ENCODE measurements at regions not wholly inside any gene's neighbourhood (a gene's known extent, or its start where the extent isn't known, plus 50 kb on each side); places are given as distances from the start of the nearest gene placed in this dataset.

- H3K9ac ChIP-seq (replicated peaks in 1 of 4; ENCODE audit: extremely low read depth in 1 of 4, low read depth in 3 of 4, low read length in 3 of 4): no peak overlapping the region
- H3K9me3 ChIP-seq (ENCODE audit: insufficient read depth in 2 of 2, low read depth in 1 of 2, low read length in 1 of 2): no peaks in the 10 kb centered on the region
- no peak overlapping the region for H2BK5ac ChIP-seq (ENCODE audit: low read depth, low read length)
- no peak overlapping the region for H3K4me3 ChIP-seq (ENCODE audit: extremely low read depth in 1 of 4, insufficient read depth in 2 of 4, low read depth in 3 of 4, low read length in 4 of 4)
- H3K27ac ChIP-seq (ENCODE audit: low read depth, low read length): no peak overlapping the region
- no peak overlapping the region for H3K23ac ChIP-seq (ENCODE audit: insufficient read length)
- DNase-seq (ENCODE audit: low read depth in 1 of 2, low spot score in 2 of 2): no peak
- TF ChIP-seq RXRA (IDR thresholded peaks at IDR 0.05; ENCODE audit: insufficient read depth, low read depth, low read length): no peak
- no peak overlapping the region for H3K18ac ChIP-seq (ENCODE audit: extremely low read depth, low read length)
- H2AFZ ChIP-seq (ENCODE audit: low read length): no peak overlapping the region
- CTCF ChIA-PET (ENCODE audit: partially characterized antibody): interaction anchor here (0.5 to 1.0 kb wide), 3 partner anchors 12 to 51 kb away, joined by 3 to 4 read pairs (median 4); no protein-coding TSS in a partner anchor
- POLR2A ChIA-PET (ENCODE audit: partially characterized antibody): no interaction called here
- H3K4ac ChIP-seq (replicated peaks; ENCODE audit: insufficient read length, low read depth, low read length): no peak overlapping the region
- no peaks in the 10 kb centered on the region for H4K20me1 ChIP-seq (replicated peaks in 1 of 2; ENCODE audit: control insufficient read depth in 1 of 2, insufficient read depth in 2 of 2, low read length in 2 of 2)
- 91% methylated on average over 1 of the region's 1 CpG; no CpG with 5 or more reads in 1 of the 2 experiments for WGBS, 2 experiments (ENCODE audit: extremely low coverage in 1 of 2, insufficient coverage in 1 of 2, insufficient read length in 1 of 2, insufficient replicate concordance in 2 of 2, low coverage in 1 of 2, low lambda C conversion rate in 2 of 2, missing lambda C conversion rate in 1 of 2)
- no peak overlapping the region for H4K8ac ChIP-seq (ENCODE audit: extremely low read depth, insufficient read depth, low read length)
- no peak overlapping the region for H3K56ac ChIP-seq (replicated peaks; ENCODE audit: insufficient read length, low read depth, low read length)
- no peak overlapping the region for H3K14ac ChIP-seq (ENCODE audit: insufficient read length)
- H4K91ac ChIP-seq (replicated peaks; ENCODE audit: insufficient read length, low read length): no peak overlapping the region
- no peaks in the 10 kb centered on the region for H3K4me1 ChIP-seq (replicated peaks in 1 of 4; ENCODE audit: control insufficient read depth in 3 of 4, insufficient read depth in 4 of 4, low read length in 3 of 4)
- H2BK12ac ChIP-seq (ENCODE audit: low read depth, low read length): no peak overlapping the region
- H2AK5ac ChIP-seq (ENCODE audit: low read depth, low read length): no peak overlapping the region
- H2BK120ac ChIP-seq (replicated peaks; ENCODE audit: low read depth, low read length): no peak overlapping the region
- H4K5ac ChIP-seq (ENCODE audit: insufficient read length, low read depth, low read length): no peak overlapping the region
- FAIRE-seq: no peak
- H3K27me3 ChIP-seq (replicated peaks in 1 of 4; ENCODE audit: control insufficient read depth in 3 of 4, extremely low read depth in 1 of 4, insufficient read depth in 3 of 4, low read length in 3 of 4): no peaks in the 10 kb centered on the region
- H2BK20ac ChIP-seq (ENCODE audit: low read length): no peak overlapping the region
- no peaks in the 10 kb centered on the region for H3K79me2 ChIP-seq (ENCODE audit: control insufficient read depth in 1 of 2, insufficient read depth in 2 of 2, low read length in 2 of 2)
- no peaks in the 10 kb centered on the region for H3K36me3 ChIP-seq (ENCODE audit: control insufficient read depth in 2 of 4, insufficient read depth in 4 of 4, low read length in 3 of 4)
- no peaks in the 10 kb centered on the region for H3K79me1 ChIP-seq (ENCODE audit: low read depth, low read length)
- no peak overlapping the region for H2BK15ac ChIP-seq (ENCODE audit: low read length)
- H3K23me2 ChIP-seq (ENCODE audit: low read depth, low read length): no peaks in the 10 kb centered on the region
- H3K4me2 ChIP-seq (ENCODE audit: insufficient read depth in 1 of 2, low read depth in 2 of 2, low read length in 2 of 2): no peak overlapping the region
These were observed 112.8 kb upstream of the C11orf87 start for GRCh38 chr11:109309153-109309552.
